GM12872 (cell line): ENCODE measurements at regions not wholly inside any gene's neighbourhood (a gene's known extent, or its start where the extent isn't known, plus 50 kb on each side); places are given as distances from the start of the nearest gene placed in this dataset.

Experiments
- TF ChIP-seq, protein P1 (sequence below): IDR thresholded peaks from 3 replicates; pipeline ENCODE4 v1.5.1; 2011; ENCODE audit warnings: low read depth, mild to moderate bottlenecking, low read length, moderate library complexity; ENCODE audit not compliant: insufficient read depth

- TF ChIP-seq, protein P1, sequence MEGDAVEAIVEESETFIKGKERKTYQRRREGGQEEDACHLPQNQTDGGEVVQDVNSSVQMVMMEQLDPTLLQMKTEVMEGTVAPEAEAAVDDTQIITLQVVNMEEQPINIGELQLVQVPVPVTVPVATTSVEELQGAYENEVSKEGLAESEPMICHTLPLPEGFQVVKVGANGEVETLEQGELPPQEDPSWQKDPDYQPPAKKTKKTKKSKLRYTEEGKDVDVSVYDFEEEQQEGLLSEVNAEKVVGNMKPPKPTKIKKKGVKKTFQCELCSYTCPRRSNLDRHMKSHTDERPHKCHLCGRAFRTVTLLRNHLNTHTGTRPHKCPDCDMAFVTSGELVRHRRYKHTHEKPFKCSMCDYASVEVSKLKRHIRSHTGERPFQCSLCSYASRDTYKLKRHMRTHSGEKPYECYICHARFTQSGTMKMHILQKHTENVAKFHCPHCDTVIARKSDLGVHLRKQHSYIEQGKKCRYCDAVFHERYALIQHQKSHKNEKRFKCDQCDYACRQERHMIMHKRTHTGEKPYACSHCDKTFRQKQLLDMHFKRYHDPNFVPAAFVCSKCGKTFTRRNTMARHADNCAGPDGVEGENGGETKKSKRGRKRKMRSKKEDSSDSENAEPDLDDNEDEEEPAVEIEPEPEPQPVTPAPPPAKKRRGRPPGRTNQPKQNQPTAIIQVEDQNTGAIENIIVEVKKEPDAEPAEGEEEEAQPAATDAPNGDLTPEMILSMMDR: no peak
Measured at GRCh38 chr13:103734837-103735236, 668.6 kb upstream of the SLC10A2 start.

GRCh38 chr13:103731959-103732358 is 665.7 kb upstream of the SLC10A2 start:
- TF ChIP-seq, protein P1: no peak

GRCh38 chr13:103730407-103730806 is 664.2 kb upstream of the SLC10A2 start:
- TF ChIP-seq, protein P1: no peak

DNA sequence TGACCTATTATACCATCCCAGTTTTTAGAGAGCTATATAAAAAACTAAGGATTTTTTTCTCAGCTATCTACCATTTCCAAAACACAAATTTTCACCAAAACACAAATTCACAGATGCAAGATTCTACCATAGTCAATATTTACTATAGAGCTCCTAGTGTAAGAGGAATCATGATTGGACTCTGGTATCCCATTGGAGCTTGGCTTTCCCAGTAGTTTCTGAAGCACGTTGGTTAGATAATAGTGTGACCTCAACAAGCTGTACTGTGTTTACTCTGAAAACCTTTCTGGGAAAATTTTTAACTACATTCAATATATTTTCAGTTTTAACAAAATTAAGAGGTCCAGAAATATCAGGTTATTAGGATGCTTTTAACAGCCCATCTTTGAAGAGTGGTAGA is 660.6 kb upstream of the SLC10A2 start:
- TF ChIP-seq, protein P1: no peak

DNA sequence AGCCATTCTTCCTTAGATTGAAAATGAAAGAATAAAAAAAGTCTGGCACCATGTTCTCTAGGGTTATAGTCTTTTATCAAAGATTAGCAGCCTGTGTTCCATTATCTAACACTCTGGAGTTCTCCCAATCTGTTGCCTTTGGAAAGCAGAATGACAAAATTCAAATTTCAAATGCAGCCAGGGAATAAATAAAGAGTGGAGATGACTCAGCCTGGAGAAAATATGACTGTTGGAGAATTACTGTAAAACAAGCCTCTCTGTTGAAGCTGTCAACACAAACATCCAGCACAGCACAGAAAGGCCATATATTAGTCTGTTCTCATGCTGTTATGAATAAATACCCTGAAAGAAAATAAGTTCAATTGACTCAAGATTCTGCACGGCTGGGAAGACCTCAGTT is 650.5 kb upstream of the SLC10A2 start:
- TF ChIP-seq, protein P1: no peak

- TF ChIP-seq, protein P1: no peak
Measured at GRCh38 chr13:103715335-103715734, 649.1 kb upstream of the SLC10A2 start.

DNA sequence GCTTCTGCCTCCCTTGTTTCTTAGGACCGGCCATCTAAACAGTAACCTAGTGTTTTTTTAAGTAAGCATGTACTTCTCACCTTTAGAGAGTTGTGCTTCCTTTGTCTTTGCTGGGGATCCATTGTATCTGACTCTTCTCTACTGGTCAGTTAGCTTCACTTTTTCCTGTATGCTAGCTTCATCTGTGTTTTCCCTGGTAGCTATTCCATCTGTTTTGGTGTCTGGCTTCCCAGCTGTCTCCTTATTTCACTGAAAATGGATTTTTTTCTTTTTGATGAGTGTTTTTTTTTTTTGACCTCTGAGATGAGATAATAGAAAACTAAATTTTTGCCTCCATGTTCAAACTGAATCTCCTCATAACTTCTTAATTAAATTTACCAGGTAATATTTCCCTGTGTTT is 637.0 kb upstream of the SLC10A2 start:
- TF ChIP-seq, protein P1: no peak

- TF ChIP-seq, protein P1: no peak
Measured at GRCh38 chr13:103698000-103698399, 631.8 kb upstream of the SLC10A2 start.
